SK-N-MC (cell line): ENCODE measurements at regions not wholly inside any gene's neighbourhood (a gene's known extent, or its start where the extent isn't known, plus 50 kb on each side); places are given as distances from the start of the nearest gene placed in this dataset.

ENCODE experiments used
- DNase-seq: peaks from one replicate; pipeline ENCODE4 v3.0.0-alpha.2; 2011; ENCODE audit warnings: low read depth, low spot score
- H3K27ac ChIP-seq: fragments of 200-600 bp; sonication (generic); 2 replicates; pipeline ENCODE4 v1.5.1; 2016; ENCODE audit warnings: mixed run types
- H3K36me3 ChIP-seq: fragments of 200-600 bp; sonication (generic); 2 replicates; pipeline ENCODE4 v1.6.1; 2017; ENCODE audit warnings: antibody characterized with exemption, low read length, mixed read lengths; ENCODE audit not compliant: insufficient read depth
- H3K4me3 ChIP-seq: fragments of 200-600 bp; sonication (generic); 2 replicates; pipeline ENCODE4 v1.5.1; 2016
- H3K9ac ChIP-seq: fragments of 200-600 bp; sonication (generic); 2 replicates; pipeline ENCODE4 v1.8.0; 2017; ENCODE audit warnings: mixed run types, mixed read lengths; ENCODE audit not compliant: insufficient read length
- H3K9me3 ChIP-seq: fragments of 200-600 bp; sonication (generic); 2 replicates; pipeline ENCODE4 v1.6.1; 2017; ENCODE audit warnings: low read depth, mild to moderate bottlenecking, antibody characterized with exemption, low read length, moderate library complexity, mixed read lengths
- EZH2 ChIP-seq: fragments of 200-600 bp; sonication (generic); IDR thresholded peaks from one replicate; pipeline ENCODE4 v1.6.1; 2017; ENCODE audit warnings: antibody characterized with exemption
- FOXP2 ChIP-seq: optimal IDR thresholded peaks from 2 replicates; pipeline ENCODE3; 2011; ENCODE audit warnings: mild to moderate bottlenecking, moderate library complexity; ENCODE audit not compliant: insufficient read depth; ENCODE audit errors: extremely low read length, control extremely low read depth
- POLR2AphosphoS5 ChIP-seq: IDR thresholded peaks from 2 replicates; pipeline ENCODE4 v1.6.1; 2012; ENCODE audit warnings: mild to moderate bottlenecking, low read depth, low read length, borderline replicate concordance

DNA sequence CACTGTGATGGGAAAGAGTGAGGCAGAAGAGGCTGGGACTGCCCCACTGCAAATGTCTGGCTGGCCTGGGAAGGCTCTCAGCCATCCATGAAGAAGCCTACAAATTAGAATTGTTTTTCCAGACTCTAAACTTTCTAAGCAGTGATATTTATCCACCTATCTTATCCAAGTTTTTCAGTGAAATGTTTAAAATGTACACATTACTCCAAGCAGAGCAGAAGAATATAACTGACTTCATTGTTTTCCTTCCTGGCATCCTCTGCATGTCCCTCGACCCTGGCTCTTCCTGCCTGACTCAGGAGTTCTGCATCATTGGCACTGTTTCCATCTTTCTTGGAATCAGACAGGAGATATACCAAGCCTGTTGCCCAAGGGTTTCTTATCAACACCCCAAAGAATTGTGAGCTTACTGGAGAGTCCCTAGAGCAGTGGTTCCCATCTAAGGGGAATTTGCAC lies 401.5 kb upstream of the PROK2 start:
- TF ChIP-seq POLR2AphosphoS5 (no peak), FOXP2 (no peak), EZH2 (no peak)
- no peak overlapping the region for H3K9ac ChIP-seq
- no peak for DNase-seq
- H3K4me3 ChIP-seq, result no peak overlapping the region
- no peaks in the 10 kb centered on the region for H3K36me3 ChIP-seq
- H3K9me3 ChIP-seq, result no peaks in the 10 kb centered on the region
- H3K27ac ChIP-seq, result no peak overlapping the region

DNA sequence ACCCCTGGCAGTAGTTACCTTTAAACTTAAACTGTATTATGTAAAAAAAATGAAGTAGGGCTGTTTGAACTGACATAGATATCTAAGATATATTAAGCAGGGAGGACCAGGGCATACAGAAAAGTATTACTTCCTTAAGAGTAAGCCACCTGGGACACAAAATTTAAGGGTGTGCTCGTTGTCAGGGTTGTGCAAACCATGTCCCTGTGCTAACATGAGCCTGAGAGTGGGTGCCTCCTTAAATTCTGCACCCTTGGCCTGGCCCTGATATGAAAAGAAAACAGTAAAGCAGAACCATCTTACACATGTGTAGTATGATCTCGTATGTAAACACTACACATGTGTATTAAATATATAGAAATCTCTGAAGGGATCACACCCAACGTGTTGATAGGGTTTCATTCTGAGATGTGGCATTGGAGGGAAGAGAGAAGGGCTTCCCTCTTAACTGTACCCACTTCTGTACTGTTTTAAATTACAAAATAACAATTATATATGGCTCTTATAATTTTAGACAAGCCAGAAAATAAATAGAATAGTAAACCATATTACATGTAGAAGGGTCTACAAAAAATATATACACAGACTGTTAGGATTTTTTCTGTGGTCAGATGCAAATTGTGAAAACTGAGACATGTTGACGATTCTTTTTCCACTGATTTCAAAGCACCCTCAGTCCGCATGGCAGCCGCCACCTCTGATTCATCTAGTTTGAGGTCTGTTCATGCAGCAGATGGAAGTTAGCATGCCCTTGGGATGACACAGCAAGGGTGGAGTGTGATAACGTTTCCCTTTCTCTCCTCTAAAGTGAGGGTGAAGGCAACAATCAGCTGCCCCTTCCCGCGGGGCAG lies 400.8 kb upstream of the PROK2 start:
- no peak for TF ChIP-seq EZH2
- no peak for TF ChIP-seq POLR2AphosphoS5
- TF ChIP-seq FOXP2, result no peak
- Histone ChIP-seq H3K36me3 (no peaks in the 10 kb centered on the region), H3K27ac (no peak overlapping the region), H3K4me3 (no peak overlapping the region), H3K9ac (no peak overlapping the region), H3K9me3 (no peaks in the 10 kb centered on the region)
- no peak for DNase-seq

- Histone ChIP-seq H3K9me3 (no peaks in the 10 kb centered on the region), H3K4me3 (no peak overlapping the region), H3K27ac (no peak overlapping the region), H3K9ac (no peak overlapping the region), H3K36me3 (no peaks in the 10 kb centered on the region)
- TF ChIP-seq POLR2AphosphoS5 (no peak), FOXP2 (no peak), EZH2 (no peak)
- no peak for DNase-seq
These were observed 398.5 kb upstream of the PROK2 start for GRCh38 chr3:72183489-72183888.

GRCh38 chr3:72182206-72182605 lies 397.3 kb upstream of the PROK2 start:
- Histone ChIP-seq H3K27ac (no peak overlapping the region), H3K4me3 (no peak overlapping the region), H3K36me3 (no peaks in the 10 kb centered on the region), H3K9me3 (no peaks in the 10 kb centered on the region), H3K9ac (no peak overlapping the region)
- no peak for TF ChIP-seq POLR2AphosphoS5
- DNase-seq, result no peak

- DNase-seq, result no peak
- no peak overlapping the region for H3K27ac ChIP-seq
- H3K9me3 ChIP-seq, result no peaks in the 10 kb centered on the region
- no peaks in the 10 kb centered on the region for H3K36me3 ChIP-seq
- H3K9ac ChIP-seq, result no peak overlapping the region
- TF ChIP-seq POLR2AphosphoS5 (no peak), FOXP2 (no peak), EZH2 (no peak)
- no peak overlapping the region for H3K4me3 ChIP-seq
These were observed 396.3 kb upstream of the PROK2 start for GRCh38 chr3:72181251-72181650.

DNA sequence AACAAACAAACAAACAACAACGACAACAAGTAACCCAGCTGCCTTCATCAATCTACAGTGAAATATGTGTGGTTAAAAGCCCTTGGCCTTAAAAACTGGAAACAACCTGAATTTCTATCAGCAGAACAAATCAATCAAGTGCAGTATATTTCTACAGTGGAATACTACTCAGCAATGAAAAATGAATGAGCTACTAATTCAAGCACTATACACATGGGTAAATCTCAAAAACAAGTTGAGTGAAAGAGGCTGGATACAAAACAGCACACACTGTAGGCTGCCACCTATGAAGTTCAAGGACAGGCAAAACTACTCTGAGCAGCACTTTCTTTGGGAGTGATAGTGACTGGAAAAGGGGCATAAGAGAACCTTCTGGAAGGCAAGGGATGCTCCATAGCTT lies 395.5 kb upstream of the PROK2 start:
- no peak for DNase-seq
- H3K36me3 ChIP-seq, result no peaks in the 10 kb centered on the region
- no peak overlapping the region for H3K9ac ChIP-seq
- TF ChIP-seq POLR2AphosphoS5 (no peak), FOXP2 (no peak), EZH2 (no peak)
- H3K9me3 ChIP-seq, result no peaks in the 10 kb centered on the region
- no peak overlapping the region for H3K27ac ChIP-seq
- no peak overlapping the region for H3K4me3 ChIP-seq

DNA sequence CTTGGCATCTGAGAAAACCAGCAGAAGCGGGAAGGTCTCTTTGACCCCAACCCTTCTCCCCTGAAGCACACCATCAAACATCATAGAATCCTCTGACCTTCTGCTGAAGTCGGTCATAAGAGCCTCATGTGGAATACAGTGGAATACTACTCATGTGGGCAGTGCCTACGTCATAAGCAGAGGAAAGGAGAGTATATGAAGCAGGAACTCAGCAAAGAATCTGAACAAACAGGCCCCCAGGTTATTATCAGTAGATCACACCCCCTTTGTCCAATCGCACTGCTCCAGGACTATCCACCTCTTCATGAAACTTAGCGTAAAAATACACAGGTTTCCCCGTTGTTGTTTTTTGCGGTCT lies 394.1 kb upstream of the PROK2 start:
- no peak for TF ChIP-seq EZH2
- no peak for TF ChIP-seq POLR2AphosphoS5
- TF ChIP-seq FOXP2, result no peak
- no peak overlapping the region for H3K9ac ChIP-seq
- H3K27ac ChIP-seq, result no peak overlapping the region

GRCh38 chr3:72178463-72179106 lies 393.6 kb upstream of the PROK2 start:
- DNase-seq, result no peak
- Histone ChIP-seq H3K27ac (no peak overlapping the region), H3K9me3 (no peaks in the 10 kb centered on the region), H3K9ac (no peak overlapping the region), H3K36me3 (no peaks in the 10 kb centered on the region), H3K4me3 (no peak overlapping the region)
- TF ChIP-seq FOXP2 (no peak), POLR2AphosphoS5 (no peak), EZH2 (no peak)

More for the DNA sequence above, 394.1 kb upstream of the PROK2 start:
- no peaks in the 10 kb centered on the region for H3K9me3 ChIP-seq
- H3K4me3 ChIP-seq, result no peak overlapping the region
- H3K36me3 ChIP-seq, result no peaks in the 10 kb centered on the region
- DNase-seq, result no peak
